ENCODE measurements at regions not wholly inside any gene's neighbourhood (a gene's known extent, or its start where the extent isn't known, plus 50 kb on each side); places are given as distances from the start of the nearest gene placed in this dataset.

- no CpG with 5 or more reads among the region's 2 CpGs for WGBS (ENCODE audit: extremely low coverage, insufficient coverage, insufficient read length)
- H2BK5ac ChIP-seq (ENCODE audit: low read depth, low read length, poor library complexity): no peak overlapping the region
- peaks cover 0 to 1% of the 10 kb centered on the region in 2 experiments for H3K36me3 ChIP-seq (ENCODE audit: control insufficient read depth in 1 of 2, insufficient read depth in 2 of 2, low read length in 2 of 2)
- no peaks in the 10 kb centered on the region for H3K79me2 ChIP-seq (ENCODE audit: control insufficient read depth, insufficient read depth, low read length, poor library complexity)
- no peak overlapping the region for H2AK5ac ChIP-seq (ENCODE audit: low read length)
- no peak overlapping the region for H2BK120ac ChIP-seq (ENCODE audit: insufficient read depth, low read length, poor library complexity)
- H3K18ac ChIP-seq (ENCODE audit: low read length): no peak overlapping the region
- no peak overlapping the region for H2AFZ ChIP-seq (ENCODE audit: insufficient read depth, low read length, poor library complexity)
- no peaks in the 10 kb centered on the region for H3K9me3 ChIP-seq (ENCODE audit: insufficient read depth, low read depth, low read length)
- H3K79me1 ChIP-seq (ENCODE audit: low read length): no peaks in the 10 kb centered on the region
- H3K9ac ChIP-seq (ENCODE audit: low read length): no peak overlapping the region
- no peak overlapping the region for H3K4me3 ChIP-seq (ENCODE audit: low read depth, low read length)
- DNase-seq: no peak
- no peaks in the 10 kb centered on the region for H3K4me1 ChIP-seq (ENCODE audit: control insufficient read depth in 1 of 2, insufficient read depth in 2 of 2, low read length in 2 of 2)
- H3K27me3 ChIP-seq (ENCODE audit: insufficient read depth, low read length): no peaks in the 10 kb centered on the region
- H3K27ac ChIP-seq (ENCODE audit: low read depth, low read length): no peak overlapping the region
- H4K8ac ChIP-seq (ENCODE audit: low read depth, low read length): no peak overlapping the region
- no peak overlapping the region for H3K4me2 ChIP-seq (ENCODE audit: low read length)
- no peak overlapping the region for H3K14ac ChIP-seq (ENCODE audit: low read length)
- no peak overlapping the region for H2BK12ac ChIP-seq (ENCODE audit: low read length)
- H4K91ac ChIP-seq (ENCODE audit: low read depth, low read length): no peak overlapping the region
- H3K4ac ChIP-seq (ENCODE audit: low read depth, low read length): no peak overlapping the region
- H3K23ac ChIP-seq (ENCODE audit: low read length): no peak overlapping the region
- no peak overlapping the region for H4K12ac ChIP-seq (ENCODE audit: low read depth, low read length)
These were observed 167.7 kb upstream of the WDR11 start for GRCh38 chr10:120683454-120683853.

- Histone ChIP-seq H3K4me1 (ENCODE audit: control insufficient read depth in 1 of 2, insufficient read depth in 2 of 2, low read length in 2 of 2) (no peaks in the 10 kb centered on the region), H3K9me3 (ENCODE audit: insufficient read depth, low read depth, low read length) (no peaks in the 10 kb centered on the region), H3K4ac (ENCODE audit: low read depth, low read length) (no peak overlapping the region), H3K4me3 (ENCODE audit: low read depth, low read length) (no peak overlapping the region), H2BK120ac (ENCODE audit: insufficient read depth, low read length, poor library complexity) (no peak overlapping the region), H2BK12ac (ENCODE audit: low read length) (no peak overlapping the region), H2AFZ (ENCODE audit: insufficient read depth, low read length, poor library complexity) (no peak overlapping the region), H3K14ac (ENCODE audit: low read length) (no peak overlapping the region), H3K4me2 (ENCODE audit: low read length) (no peak overlapping the region), H2BK5ac (ENCODE audit: low read depth, low read length, poor library complexity) (no peak overlapping the region), H4K91ac (ENCODE audit: low read depth, low read length) (no peak overlapping the region), H3K79me1 (ENCODE audit: low read length) (no peaks in the 10 kb centered on the region), H3K36me3 (ENCODE audit: control insufficient read depth in 1 of 2, insufficient read depth in 2 of 2, low read length in 2 of 2) (peaks cover 0 to 1% of the 10 kb centered on the region in 2 experiments), H3K23ac (ENCODE audit: low read length) (no peak overlapping the region), H4K12ac (ENCODE audit: low read depth, low read length) (no peak overlapping the region), H2AK5ac (ENCODE audit: low read length) (no peak overlapping the region), H3K79me2 (ENCODE audit: control insufficient read depth, insufficient read depth, low read length, poor library complexity) (no peaks in the 10 kb centered on the region), H4K8ac (ENCODE audit: low read depth, low read length) (no peak overlapping the region), H3K18ac (ENCODE audit: low read length) (no peak overlapping the region), H3K27ac (ENCODE audit: low read depth, low read length) (no peak overlapping the region), H3K27me3 (ENCODE audit: insufficient read depth, low read length) (no peaks in the 10 kb centered on the region), H3K9ac (ENCODE audit: low read length) (no peak overlapping the region)
- no peak for DNase-seq
- no CpG with 5 or more reads among the region's 5 CpGs for WGBS (ENCODE audit: extremely low coverage, insufficient coverage, insufficient read length)
These were observed 166.9 kb upstream of the WDR11 start for GRCh38 chr10:120684226-120684625.

GRCh38 chr10:120685136-120685535, 166.0 kb upstream of the WDR11 start:
- Histone ChIP-seq H3K27me3 (ENCODE audit: insufficient read depth, low read length) (no peaks in the 10 kb centered on the region), H3K4ac (ENCODE audit: low read depth, low read length) (no peak overlapping the region), H2BK120ac (ENCODE audit: insufficient read depth, low read length, poor library complexity) (no peak overlapping the region), H3K36me3 (ENCODE audit: control insufficient read depth in 1 of 2, insufficient read depth in 2 of 2, low read length in 2 of 2) (peaks cover 0 to 1% of the 10 kb centered on the region in 2 experiments), H3K79me1 (ENCODE audit: low read length) (no peaks in the 10 kb centered on the region), H4K8ac (ENCODE audit: low read depth, low read length) (no peak overlapping the region), H3K9ac (ENCODE audit: low read length) (no peak overlapping the region), H3K27ac (ENCODE audit: low read depth, low read length) (no peak overlapping the region), H3K9me3 (ENCODE audit: insufficient read depth, low read depth, low read length) (no peaks in the 10 kb centered on the region), H2AFZ (ENCODE audit: insufficient read depth, low read length, poor library complexity) (no peak overlapping the region), H3K23ac (ENCODE audit: low read length) (no peak overlapping the region), H3K4me2 (ENCODE audit: low read length) (no peak overlapping the region), H2BK12ac (ENCODE audit: low read length) (no peak overlapping the region), H3K18ac (ENCODE audit: low read length) (no peak overlapping the region), H3K4me1 (ENCODE audit: control insufficient read depth in 1 of 2, insufficient read depth in 2 of 2, low read length in 2 of 2) (no peaks in the 10 kb centered on the region), H3K4me3 (ENCODE audit: low read depth, low read length) (no peak overlapping the region), H2AK5ac (ENCODE audit: low read length) (no peak overlapping the region), H3K14ac (ENCODE audit: low read length) (no peak overlapping the region), H3K79me2 (ENCODE audit: control insufficient read depth, insufficient read depth, low read length, poor library complexity) (no peaks in the 10 kb centered on the region), H2BK5ac (ENCODE audit: low read depth, low read length, poor library complexity) (no peak overlapping the region), H4K12ac (ENCODE audit: low read depth, low read length) (no peak overlapping the region), H4K91ac (ENCODE audit: low read depth, low read length) (no peak overlapping the region)
- DNase-seq: no peak
- WGBS (ENCODE audit: extremely low coverage, insufficient coverage, insufficient read length): no CpG with 5 or more reads among the region's 4 CpGs

- no peak overlapping the region for H3K9ac ChIP-seq (ENCODE audit: low read length)
- no peaks in the 10 kb centered on the region for H3K79me1 ChIP-seq (ENCODE audit: low read length)
- no peak overlapping the region for H2AFZ ChIP-seq (ENCODE audit: insufficient read depth, low read length, poor library complexity)
- no peak overlapping the region for H2BK12ac ChIP-seq (ENCODE audit: low read length)
- no peak overlapping the region for H3K14ac ChIP-seq (ENCODE audit: low read length)
- H4K12ac ChIP-seq (ENCODE audit: low read depth, low read length): no peak overlapping the region
- no peaks in the 10 kb centered on the region for H3K4me1 ChIP-seq (ENCODE audit: control insufficient read depth in 1 of 2, insufficient read depth in 2 of 2, low read length in 2 of 2)
- H2BK120ac ChIP-seq (ENCODE audit: insufficient read depth, low read length, poor library complexity): no peak overlapping the region
- H3K4me3 ChIP-seq (ENCODE audit: low read depth, low read length): no peak overlapping the region
- H3K27me3 ChIP-seq (ENCODE audit: insufficient read depth, low read length): no peaks in the 10 kb centered on the region
- no peak overlapping the region for H3K4ac ChIP-seq (ENCODE audit: low read depth, low read length)
- no CpG with 5 or more reads among the region's 1 CpG for WGBS (ENCODE audit: extremely low coverage, insufficient coverage, insufficient read length)
- H3K4me2 ChIP-seq (ENCODE audit: low read length): no peak overlapping the region
- no peak overlapping the region for H3K18ac ChIP-seq (ENCODE audit: low read length)
- no peak overlapping the region for H3K23ac ChIP-seq (ENCODE audit: low read length)
- no peaks in the 10 kb centered on the region for H3K79me2 ChIP-seq (ENCODE audit: control insufficient read depth, insufficient read depth, low read length, poor library complexity)
- peak in 1 of 2 donors; percentile 17 for DNase-seq
- no peak overlapping the region for H4K8ac ChIP-seq (ENCODE audit: low read depth, low read length)
- H3K36me3 ChIP-seq (ENCODE audit: control insufficient read depth in 1 of 2, insufficient read depth in 2 of 2, low read length in 2 of 2): no peaks in the 10 kb centered on the region
- no peak overlapping the region for H3K27ac ChIP-seq (ENCODE audit: low read depth, low read length)
- H4K91ac ChIP-seq (ENCODE audit: low read depth, low read length): no peak overlapping the region
- no peaks in the 10 kb centered on the region for H3K9me3 ChIP-seq (ENCODE audit: insufficient read depth, low read depth, low read length)
- no peak overlapping the region for H2BK5ac ChIP-seq (ENCODE audit: low read depth, low read length, poor library complexity)
- H2AK5ac ChIP-seq (ENCODE audit: low read length): no peak overlapping the region
These were observed 162.2 kb upstream of the WDR11 start for GRCh38 chr10:120688928-120689327.

All from trophoblast cell (in vitro differentiated cells and primary cell).